ENCODE measurements at regions not wholly inside any gene's neighbourhood (a gene's known extent, or its start where the extent isn't known, plus 50 kb on each side); places are given as distances from the start of the nearest gene placed in this dataset.

DNA sequence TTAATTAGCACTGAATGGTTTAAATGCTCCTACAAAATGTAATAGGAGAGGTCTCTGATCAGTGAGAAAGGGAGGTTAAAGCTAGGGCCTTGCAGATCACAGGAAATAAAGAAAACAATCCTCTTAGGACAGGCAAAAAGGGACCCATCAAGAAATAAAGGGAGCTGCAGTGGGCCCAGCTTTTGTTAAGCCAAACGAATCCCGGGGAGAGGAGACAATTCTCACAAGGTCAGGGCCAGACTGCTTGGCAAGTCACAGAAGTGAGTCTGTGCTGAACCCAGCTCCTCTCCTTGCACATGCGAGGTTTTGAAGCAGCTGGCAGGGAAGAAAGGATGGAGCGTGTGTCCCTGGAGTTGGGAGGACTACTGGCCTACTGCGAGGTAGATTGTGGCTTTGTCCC lies 285.8 kb downstream of the COG6 start:
- TF ChIP-seq TAF1 (IDR thresholded peaks at IDR 0.05; ENCODE audit: borderline replicate concordance, insufficient read depth, low read length) (no peak), SIN3A (IDR thresholded peaks at IDR 0.05; ENCODE audit: borderline replicate concordance, insufficient read depth, low read length) (no peak)

All from PFSK-1 (cell line).